KOPT-K1 (cell line): ENCODE measurements at regions not wholly inside any gene's neighbourhood (a gene's known extent, or its start where the extent isn't known, plus 50 kb on each side); places are given as distances from the start of the nearest gene placed in this dataset.
"Not testable (repeated sequence)": the region's sequence is repeated elsewhere in the genome, so short reads cannot be mapped to it uniquely, and the experiment has no call there.

Experiments used
- H3K27ac ChIP-seq: fragments of 200-600 bp; sonication (generic); 2 replicates; pipeline ENCODE4 v1.5.1; 2016; ENCODE audit warnings: antibody characterized with exemption, mild to moderate bottlenecking, low read depth, low read length; ENCODE audit not compliant: poor library complexity, severe bottlenecking
- H3K36me3 ChIP-seq: fragments of 200-600 bp; sonication (generic); 2 replicates; pipeline ENCODE4 v1.5.1; 2017; ENCODE audit warnings: antibody characterized with exemption, mild to moderate bottlenecking, low read length, moderate library complexity; ENCODE audit not compliant: insufficient read depth
- H3K9me3 ChIP-seq: fragments of 200-600 bp; sonication (generic); 2 replicates; pipeline ENCODE4 v1.5.1; 2017; ENCODE audit warnings: antibody characterized with exemption, low read length, mild to moderate bottlenecking; ENCODE audit not compliant: insufficient read depth, poor library complexity, severe bottlenecking

DNA sequence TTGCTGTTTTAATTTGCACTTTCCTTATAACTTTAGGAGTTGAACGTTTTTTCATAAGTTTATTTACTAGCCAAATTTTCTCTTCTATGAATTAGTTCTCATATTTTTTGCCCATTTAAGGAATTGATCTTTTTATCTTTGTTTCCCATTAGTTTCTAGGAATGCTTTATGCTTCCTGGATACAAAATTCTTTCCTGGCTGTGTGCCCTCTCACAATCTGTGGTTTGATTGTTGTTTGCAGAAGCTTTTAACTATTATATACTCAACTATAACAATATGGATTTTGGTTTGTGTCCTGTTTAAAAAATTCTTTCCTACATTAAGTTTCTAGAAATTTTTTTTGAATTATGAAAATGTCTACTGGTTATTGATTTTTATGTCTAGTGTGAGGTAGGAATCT lies 206.3 kb downstream of the CSNK1G3 start:
- Histone ChIP-seq H3K27ac (no peak overlapping the region), H3K36me3 (no peaks in the 10 kb centered on the region), H3K9me3 (no peaks in the 10 kb centered on the region)

DNA sequence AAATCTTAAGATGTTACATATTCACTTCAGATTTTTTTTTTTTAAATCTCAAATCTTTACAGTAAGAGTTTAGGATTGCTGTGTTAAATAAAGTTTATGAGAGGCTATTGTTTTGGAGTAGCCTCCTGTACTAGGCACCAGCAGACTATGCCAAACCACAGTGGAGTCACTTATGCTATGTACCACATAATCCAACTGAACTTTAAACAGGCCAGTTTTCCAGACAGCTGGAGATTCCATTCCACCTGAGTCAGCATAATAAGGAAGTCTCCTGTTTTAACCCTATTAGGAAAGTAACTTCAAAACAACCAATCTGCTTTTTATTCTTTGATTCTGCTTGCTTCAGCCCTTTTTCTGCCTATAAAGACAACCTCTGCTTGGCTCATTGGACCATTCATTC lies 205.2 kb downstream of the CSNK1G3 start:
- H3K9me3 ChIP-seq, result no peaks in the 10 kb centered on the region
- no peaks in the 10 kb centered on the region for H3K36me3 ChIP-seq
- no peak overlapping the region for H3K27ac ChIP-seq

- Histone ChIP-seq H3K9me3 (no peaks in the 10 kb centered on the region), H3K27ac (no peak overlapping the region), H3K36me3 (no peaks in the 10 kb centered on the region)
These were observed 198.1 kb downstream of the CSNK1G3 start for GRCh38 chr5:123710031-123710430.

- Histone ChIP-seq H3K36me3 (no peaks in the 10 kb centered on the region), H3K27ac (no peak overlapping the region), H3K9me3 (no peaks in the 10 kb centered on the region)
These were observed 197.4 kb downstream of the CSNK1G3 start for GRCh38 chr5:123709422-123709821.

GRCh38 chr5:123708074-123708806 lies 196.3 kb downstream of the CSNK1G3 start:
- H3K27ac ChIP-seq, result no peak overlapping the region
- H3K9me3 ChIP-seq, result no peaks in the 10 kb centered on the region
- H3K36me3 ChIP-seq, result no peaks in the 10 kb centered on the region

DNA sequence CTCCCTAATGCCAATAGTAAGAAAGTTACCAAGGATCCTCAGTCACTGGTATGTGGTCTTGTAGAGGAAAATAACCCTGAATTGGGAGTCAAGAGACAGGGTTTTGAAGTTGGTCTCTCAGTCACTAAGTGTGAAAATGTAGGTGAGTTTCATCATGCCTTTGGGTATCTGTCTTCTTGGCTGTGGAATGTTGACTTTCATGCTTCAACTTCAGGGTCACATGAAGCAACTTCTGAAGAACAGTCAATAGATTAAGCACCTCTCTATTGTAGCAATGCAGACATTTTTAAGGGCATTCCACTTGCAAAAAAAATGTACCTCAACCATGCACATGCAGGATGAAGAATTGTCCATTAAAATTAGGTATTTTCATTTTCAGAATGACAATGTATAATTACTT lies 194.6 kb downstream of the CSNK1G3 start:
- no peaks in the 10 kb centered on the region for H3K9me3 ChIP-seq
- no peak overlapping the region for H3K27ac ChIP-seq

DNA sequence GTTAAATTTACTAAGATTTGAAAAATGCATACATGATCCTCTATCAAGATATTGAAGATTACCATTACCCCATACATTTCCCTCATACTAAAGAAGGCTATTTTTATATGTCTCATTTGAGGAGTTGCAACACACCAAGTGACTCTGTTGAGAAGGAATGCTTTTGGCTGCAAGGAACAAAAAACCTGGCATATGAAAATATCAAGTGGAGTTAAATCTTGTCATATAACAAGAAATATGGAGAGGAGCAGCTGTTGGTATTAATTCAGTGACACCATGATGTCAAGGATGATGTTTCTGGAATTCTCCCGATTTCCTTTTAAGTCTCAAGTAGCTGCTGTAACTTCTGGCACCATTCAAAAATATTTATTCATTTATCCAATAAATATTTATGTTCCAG lies 193.8 kb downstream of the CSNK1G3 start:
- Histone ChIP-seq H3K27ac (no peak overlapping the region), H3K36me3 (no peaks in the 10 kb centered on the region), H3K9me3 (no peaks in the 10 kb centered on the region)

More for the DNA sequence above, 194.6 kb downstream of the CSNK1G3 start:
- no peaks in the 10 kb centered on the region for H3K36me3 ChIP-seq

DNA sequence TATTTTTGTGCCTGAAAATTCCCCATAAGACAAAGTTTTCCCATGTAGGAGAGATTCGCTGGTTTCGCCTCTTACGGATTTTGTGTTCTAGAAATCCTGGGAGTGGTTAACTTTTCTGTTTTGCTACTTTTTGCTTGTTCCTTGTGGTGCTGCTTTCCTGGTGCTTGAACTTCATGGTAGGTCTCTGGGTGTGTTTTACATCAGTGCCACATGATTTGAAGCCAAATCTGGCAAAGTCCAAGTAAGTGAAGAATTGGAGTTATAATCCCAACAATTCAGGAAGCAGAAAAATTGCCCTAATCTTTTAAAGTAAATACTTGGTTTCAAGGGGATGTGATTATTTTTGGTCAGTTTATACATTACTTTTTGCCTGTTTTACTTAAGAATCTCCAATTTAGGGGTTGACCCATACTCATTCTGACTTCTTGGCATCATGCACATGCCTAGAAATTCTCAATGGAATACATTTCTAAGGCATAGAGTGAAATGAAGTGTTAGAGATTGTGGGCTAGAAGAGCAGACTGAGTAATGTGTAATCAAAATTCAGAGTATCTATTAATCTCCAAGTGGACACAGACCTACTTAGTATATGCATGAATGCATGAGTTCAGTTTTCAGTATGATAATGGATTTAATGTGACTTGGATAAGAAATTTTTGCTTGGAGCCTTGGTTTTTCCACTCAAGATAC lies 189.7 kb downstream of the CSNK1G3 start:
- Histone ChIP-seq H3K9me3 (no peaks in the 10 kb centered on the region), H3K36me3 (no peaks in the 10 kb centered on the region), H3K27ac (no peak overlapping the region)

- Histone ChIP-seq H3K27ac (no peak overlapping the region), H3K36me3 (no peaks in the 10 kb centered on the region), H3K9me3 (no peaks in the 10 kb centered on the region)
These were observed 188.8 kb downstream of the CSNK1G3 start for GRCh38 chr5:123700624-123701287.

GRCh38 chr5:123699571-123699970 lies 187.6 kb downstream of the CSNK1G3 start:
- no peaks in the 10 kb centered on the region for H3K36me3 ChIP-seq
- no peaks in the 10 kb centered on the region for H3K9me3 ChIP-seq
- no peak overlapping the region for H3K27ac ChIP-seq

- H3K36me3 ChIP-seq, H3K9me3 ChIP-seq, H3K27ac ChIP-seq: not testable (repeated sequence)
These were observed 187.0 kb downstream of the CSNK1G3 start for GRCh38 chr5:123698937-123699336.

DNA sequence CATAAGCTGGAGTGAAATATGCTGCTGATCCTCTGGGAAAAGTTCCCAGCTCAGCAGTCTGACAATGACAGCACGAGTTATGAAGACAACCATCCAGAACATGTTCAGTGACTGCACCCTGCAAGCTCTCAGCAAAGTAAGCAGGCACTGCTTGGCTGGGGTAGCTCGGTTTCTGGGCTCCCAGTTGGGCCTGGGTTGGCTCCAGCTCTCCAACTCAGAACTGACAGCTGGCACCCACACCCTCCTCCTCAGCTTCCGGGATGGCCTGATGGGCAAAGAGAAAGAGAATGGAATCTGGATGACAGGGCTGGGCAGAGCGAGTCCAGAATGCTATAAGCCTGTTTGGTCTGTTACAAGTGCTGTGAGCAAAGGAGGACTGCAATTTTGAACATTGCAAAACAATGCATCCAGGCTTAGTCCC lies 185.0 kb downstream of the CSNK1G3 start:
- Histone ChIP-seq H3K36me3 (no peaks in the 10 kb centered on the region), H3K9me3 (no peaks in the 10 kb centered on the region), H3K27ac (no peak overlapping the region)

GRCh38 chr5:123690821-123691220 lies 178.8 kb downstream of the CSNK1G3 start:
- Histone ChIP-seq H3K9me3 (no peaks in the 10 kb centered on the region), H3K27ac (no peak overlapping the region), H3K36me3 (no peaks in the 10 kb centered on the region)

GRCh38 chr5:123681061-123681460 lies 169.1 kb downstream of the CSNK1G3 start:
- peaks cover 9% of the 10 kb centered on the region for H3K9me3 ChIP-seq
- no peak overlapping the region for H3K27ac ChIP-seq
- H3K36me3 ChIP-seq, result no peaks in the 10 kb centered on the region

DNA sequence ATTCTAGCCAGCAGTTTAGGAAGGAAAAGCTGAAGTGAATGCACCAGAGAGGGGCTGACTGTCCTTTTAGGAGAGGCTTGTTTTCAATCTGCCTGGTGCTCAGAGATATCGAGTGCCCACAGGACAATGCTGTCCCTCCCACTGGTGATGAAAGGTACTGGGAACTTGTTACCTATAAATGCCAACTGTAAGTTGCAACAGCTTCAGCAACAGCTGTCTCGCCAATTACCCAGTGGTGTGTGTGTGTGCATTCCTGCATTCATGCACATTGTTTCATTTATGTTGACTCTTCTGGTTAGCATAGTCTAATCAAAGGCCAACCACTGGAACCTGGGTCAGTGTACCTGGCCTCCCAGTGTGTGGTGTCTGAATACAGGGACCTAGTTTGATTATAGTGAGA lies 161.1 kb downstream of the CSNK1G3 start:
- no peaks in the 10 kb centered on the region for H3K36me3 ChIP-seq
- no peak overlapping the region for H3K27ac ChIP-seq
- no peaks in the 10 kb centered on the region for H3K9me3 ChIP-seq
